ENCODE measurements at regions not wholly inside any gene's neighbourhood (a gene's known extent, or its start where the extent isn't known, plus 50 kb on each side); places are given as distances from the start of the nearest gene placed in this dataset.

GRCh38 chr11:92440701-92441442 is 216.3 kb downstream of the FAT3 start:
- WGBS (ENCODE audit: insufficient coverage, low coverage, missing lambda C conversion rate), result 0% methylated on average over 4 of the region's 4 CpGs
- Histone ChIP-seq H3K4me1 (replicated peaks in 1 of 2; ENCODE audit: control insufficient read depth in 2 of 2, insufficient read depth in 2 of 2, low read length in 2 of 2) (no peaks in the 10 kb centered on the region), H3K79me2 (ENCODE audit: control insufficient read depth, insufficient read depth, low read length) (no peaks in the 10 kb centered on the region), H3K27me3 (ENCODE audit: control insufficient read depth in 2 of 2, insufficient read depth in 2 of 2, low read length in 2 of 2) (no peaks in the 10 kb centered on the region), H3K9me1 (ENCODE audit: control insufficient read depth, insufficient read depth, low read length) (no peaks in the 10 kb centered on the region), H3K4me3 (no peak overlapping the region), H2AFZ (ENCODE audit: low read depth, low read length) (no peak overlapping the region), H3K27ac (ENCODE audit: extremely low read depth, low read depth, low read length) (no peak overlapping the region), H3K9me3 (replicated peaks; ENCODE audit: control insufficient read depth, insufficient read depth, low read depth, low read length) (no peaks in the 10 kb centered on the region), H3K9ac (ENCODE audit: insufficient read depth in 1 of 2, low read depth in 2 of 2, low read length in 2 of 2) (no peak overlapping the region), H3K4me2 (ENCODE audit: insufficient read depth, low read length) (no peak overlapping the region), H3K36me3 (ENCODE audit: control insufficient read depth, insufficient read depth, low read length) (no peaks in the 10 kb centered on the region), H4K20me1 (replicated peaks; ENCODE audit: control insufficient read depth, insufficient read depth, low read length) (no peaks in the 10 kb centered on the region)
- DNase-seq (ENCODE audit: extremely low read depth in 1 of 4, low spot score in 3 of 4) (no peak), FAIRE-seq (no peak), ATAC-seq (no peak)
- intact Hi-C loops (cut with micrococcal nuclease), result no loop called here
- in situ Hi-C loops (cut with MboI), result no loop called here
- ChIA-PET POLR2A (no interaction called here), CTCF (ENCODE audit: low intra/inter-chr PET ratio) (no interaction called here)
- no TSS peak for BruUV-seq (replicated peaks)
- no peak for TF ChIP-seq ETS2 (tag; IDR thresholded peaks at IDR 0.05; ENCODE audit: borderline replicate concordance, poor library complexity, severe bottlenecking)
- TF ChIP-seq MAFG (tag; conservative IDR thresholded peaks at IDR 0.05), result no peak
- no peak for TF ChIP-seq THRAP3 (IDR thresholded peaks at IDR 0.05; ENCODE audit: borderline replicate concordance)

GRCh38 chr11:92441443-92441726 is 216.8 kb downstream of the FAT3 start:
- in situ Hi-C loops (cut with MboI) (no loop called here), intact Hi-C loops (cut with micrococcal nuclease) (no loop called here)
- H3K36me3 ChIP-seq (ENCODE audit: control insufficient read depth, insufficient read depth, low read length), result no peaks in the 10 kb centered on the region
- H3K4me1 ChIP-seq (replicated peaks in 1 of 2; ENCODE audit: control insufficient read depth in 2 of 2, insufficient read depth in 2 of 2, low read length in 2 of 2), result no peaks in the 10 kb centered on the region
- H2AFZ ChIP-seq (ENCODE audit: low read depth, low read length), result no peak overlapping the region
- ChIA-PET POLR2A (no interaction called here), CTCF (ENCODE audit: low intra/inter-chr PET ratio) (no interaction called here)
- no peaks in the 10 kb centered on the region for H3K27me3 ChIP-seq (ENCODE audit: control insufficient read depth in 2 of 2, insufficient read depth in 2 of 2, low read length in 2 of 2)
- no peaks in the 10 kb centered on the region for H4K20me1 ChIP-seq (replicated peaks; ENCODE audit: control insufficient read depth, insufficient read depth, low read length)
- H3K27ac ChIP-seq (ENCODE audit: extremely low read depth, low read depth, low read length), result no peak overlapping the region
- no peak for FAIRE-seq
- BruUV-seq (replicated peaks), result no TSS peak
- H3K4me3 ChIP-seq, result no peak overlapping the region
- no peak for DNase-seq (ENCODE audit: extremely low read depth in 1 of 4, low spot score in 3 of 4)
- H3K9me3 ChIP-seq (replicated peaks; ENCODE audit: control insufficient read depth, insufficient read depth, low read depth, low read length), result no peaks in the 10 kb centered on the region
- H3K4me2 ChIP-seq (ENCODE audit: insufficient read depth, low read length), result no peak overlapping the region
- H3K9me1 ChIP-seq (ENCODE audit: control insufficient read depth, insufficient read depth, low read length), result no peaks in the 10 kb centered on the region
- H3K79me2 ChIP-seq (ENCODE audit: control insufficient read depth, insufficient read depth, low read length), result no peaks in the 10 kb centered on the region
- 1% methylated on average over 4 of the region's 4 CpGs for WGBS (ENCODE audit: insufficient coverage, low coverage, missing lambda C conversion rate)
- no peak for ATAC-seq
- no peak overlapping the region for H3K9ac ChIP-seq (ENCODE audit: insufficient read depth in 1 of 2, low read depth in 2 of 2, low read length in 2 of 2)
- TF ChIP-seq SNRNP70 (optimal IDR thresholded peaks at IDR 0.05; ENCODE audit: low read depth, low read length) (no peak), ZNF184 (CRISPR knock-in tag; IDR thresholded peaks at IDR 0.05) (no peak), SMC3 (conservative IDR thresholded peaks at IDR 0.05; ENCODE audit: insufficient read depth, low read depth, low read length) (no peak), ZNF408 (CRISPR knock-in tag; IDR thresholded peaks at IDR 0.05; ENCODE audit: low read depth) (no peak), NR4A1 (CRISPR knock-in tag; IDR thresholded peaks at IDR 0.05) (no peak), NR4A1 (tag; IDR thresholded peaks at IDR 0.05) (no peak), CTCF (IDR thresholded peaks at IDR 0.05 in 2 of 3, conservative IDR thresholded peaks at IDR 0.05 in 1 of 3; ENCODE audit: insufficient read depth in 2 of 3, low read depth in 1 of 3, low read length in 3 of 3) (no peak), ZNF518B (CRISPR knock-in tag; IDR thresholded peaks at IDR 0.05) (no peak), ZFPM2 (CRISPR knock-in tag; IDR thresholded peaks at IDR 0.05) (no peak)

Measured in K562 (cell line).